AG04450 (cell line): ENCODE measurements at regions not wholly inside any gene's neighbourhood (a gene's known extent, or its start where the extent isn't known, plus 50 kb on each side); places are given as distances from the start of the nearest gene placed in this dataset.

Experiments
- CTCF ChIA-PET: fragments of 300-600, 350-600 bp; formaldehyde crosslinking; extraction: SDS; loops from one replicate; lab custom pipeline; 2022; ENCODE audit warnings: antibody characterized with exemption, inconsistent platforms; lab: Charles Lee
- POLR2A ChIA-PET: fragments of 350-600 bp; formaldehyde crosslinking; extraction: SDS; loops from one replicate; lab custom pipeline; 2021; ENCODE audit warnings: antibody characterized with exemption, inconsistent platforms; lab: Yijun Ruan, JAX
- DNase-seq: peaks from one replicate; pipeline ENCODE4 v3.0.0-alpha.2; 2011; ENCODE audit warnings: low read depth, low spot score
- H3K27ac ChIP-seq: one replicate; pipeline ENCODE4 v1.5.1; 2012; ENCODE audit warnings: low read depth, low read length, control low read depth
- H3K27me3 ChIP-seq: one replicate; pipeline ENCODE4 v1.6.0; 2012; ENCODE audit warnings: low read length; ENCODE audit not compliant: control insufficient read depth, insufficient read depth
- H3K4me3 ChIP-seq: 2 replicates; pipeline ENCODE4 v1.5.1; 2011; ENCODE audit warnings: mild to moderate bottlenecking, low read depth, low read length, control low read depth
- H3K9me3 ChIP-seq: 2 replicates; pipeline ENCODE4 v1.5.1; 2012; ENCODE audit warnings: low read length; ENCODE audit not compliant: control insufficient read depth, insufficient read depth
- CTCF ChIP-seq: IDR thresholded peaks from 2 replicates; pipeline ENCODE4 v1.5.1; 2011; ENCODE audit warnings: low read depth, low read length, control low read depth, inconsistent platforms

- no peak overlapping the region for H3K27ac ChIP-seq
- no peak overlapping the region for H3K4me3 ChIP-seq
- H3K9me3 ChIP-seq = no peaks in the 10 kb centered on the region
- CTCF ChIA-PET = interaction anchor here (0.7 kb wide), 1 partner anchor 324 kb away, joined by 3 read pairs; no protein-coding TSS in a partner anchor
- POLR2A ChIA-PET = no interaction called here
- no peak for TF ChIP-seq CTCF
- no peak for DNase-seq
- H3K27me3 ChIP-seq = no peaks in the 10 kb centered on the region
Measured at GRCh38 chr1:229984992-229985612, 81.9 kb upstream of the GALNT2 start.

- H3K27me3 ChIP-seq = no peaks in the 10 kb centered on the region
- ChIA-PET CTCF (interaction anchor here (0.7 kb wide), 1 partner anchor 324 kb away, joined by 3 read pairs; no protein-coding TSS in a partner anchor), POLR2A (no interaction called here)
- H3K4me3 ChIP-seq = no peak overlapping the region
- no peak overlapping the region for H3K27ac ChIP-seq
- TF ChIP-seq CTCF = no peak
- DNase-seq = no peak
- no peaks in the 10 kb centered on the region for H3K9me3 ChIP-seq
Measured at GRCh38 chr1:229985613-229986010, 81.4 kb upstream of the GALNT2 start.

- ChIA-PET POLR2A (no interaction called here), CTCF (no interaction called here)
- DNase-seq = no peak
Measured at GRCh38 chr1:229986737-229987337, 80.2 kb upstream of the GALNT2 start.

GRCh38 chr1:229987953-229988352 is 79.1 kb upstream of the GALNT2 start:
- POLR2A ChIA-PET = no interaction called here
- no peaks in the 10 kb centered on the region for H3K9me3 ChIP-seq
- H3K27me3 ChIP-seq = peaks cover 3% of the 10 kb centered on the region
- H3K4me3 ChIP-seq = no peak overlapping the region
- H3K27ac ChIP-seq = no peak overlapping the region
- DNase-seq = no peak
- no peak for TF ChIP-seq CTCF
- CTCF ChIA-PET = no interaction called here

More at GRCh38 chr1:229986737-229987337, 80.2 kb upstream of the GALNT2 start:
- Histone ChIP-seq H3K4me3 (no peak overlapping the region), H3K27me3 (peaks cover 2% of the 10 kb centered on the region), H3K27ac (no peak overlapping the region), H3K9me3 (no peaks in the 10 kb centered on the region)
- TF ChIP-seq CTCF = no peak

- POLR2A ChIA-PET = no interaction called here
- Histone ChIP-seq H3K27ac (no peak overlapping the region), H3K27me3 (peaks cover 3% of the 10 kb centered on the region), H3K9me3 (no peaks in the 10 kb centered on the region), H3K4me3 (no peak overlapping the region)
- CTCF ChIA-PET = no interaction called here
- TF ChIP-seq CTCF = no peak
- no peak for DNase-seq
Measured at GRCh38 chr1:229988534-229988933, 78.5 kb upstream of the GALNT2 start.
